GM12875 (cell line): ENCODE measurements at regions not wholly inside any gene's neighbourhood (a gene's known extent, or its start where the extent isn't known, plus 50 kb on each side); places are given as distances from the start of the nearest gene placed in this dataset.
"Not testable (repeated sequence)": the region's sequence is repeated elsewhere in the genome, so short reads cannot be mapped to it uniquely, and the experiment has no call there.

Source experiments
- H3K4me3 ChIP-seq: one replicate; pipeline ENCODE4 v1.5.1; 2011; ENCODE audit warnings: low read depth, low read length, control low read depth
- CTCF ChIP-seq: IDR thresholded peaks from 2 replicates; pipeline ENCODE4 v1.5.1; 2011; ENCODE audit warnings: low read depth, mild to moderate bottlenecking, control low read depth, inconsistent platforms, low read length, moderate library complexity, borderline replicate concordance; ENCODE audit not compliant: insufficient read depth

DNA sequence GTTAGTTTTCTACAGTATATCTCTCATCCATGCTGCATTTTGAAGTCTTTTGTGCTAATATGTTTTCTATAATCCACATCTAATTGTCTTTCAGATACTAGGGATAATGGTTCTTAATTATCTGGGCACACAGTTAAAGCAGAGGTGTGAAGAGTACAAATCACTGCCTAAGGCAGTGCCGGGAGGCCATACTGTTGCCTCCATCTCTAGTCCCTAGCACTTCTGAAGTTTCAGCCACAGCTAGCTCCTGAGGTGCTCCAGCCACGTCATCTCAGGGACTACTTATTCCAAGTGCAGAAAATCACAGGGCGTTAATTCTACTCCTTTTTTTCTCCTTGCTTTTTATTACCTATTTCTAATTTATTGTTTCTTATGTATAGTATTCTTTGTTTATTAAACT lies 760.0 kb upstream of the FAM174A start:
- H3K4me3 ChIP-seq: no peak overlapping the region
- TF ChIP-seq CTCF: no peak

- TF ChIP-seq CTCF: no peak
- no peak overlapping the region for H3K4me3 ChIP-seq
Measured at GRCh38 chr5:99773290-99773689, 761.9 kb upstream of the FAM174A start.

DNA sequence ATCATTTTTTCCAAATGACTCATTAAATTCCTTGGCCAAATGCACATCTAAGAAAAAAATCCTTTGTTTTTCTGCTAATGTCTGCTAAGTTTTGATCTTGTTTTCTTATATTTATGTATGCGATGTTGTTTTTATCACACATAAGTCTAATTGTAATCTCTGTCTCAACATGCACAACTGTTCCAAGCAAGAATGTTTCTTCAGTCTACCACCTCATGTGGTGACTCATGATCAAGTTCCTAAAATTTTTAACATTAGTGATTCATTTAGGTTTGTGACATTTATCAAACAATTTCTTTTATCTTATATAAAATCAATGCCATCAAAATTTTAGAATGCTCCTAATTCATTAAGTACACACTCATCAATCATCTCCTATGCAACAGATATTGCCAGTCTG lies 763.9 kb upstream of the FAM174A start:
- H3K4me3 ChIP-seq: no peak overlapping the region
- no peak for TF ChIP-seq CTCF

DNA sequence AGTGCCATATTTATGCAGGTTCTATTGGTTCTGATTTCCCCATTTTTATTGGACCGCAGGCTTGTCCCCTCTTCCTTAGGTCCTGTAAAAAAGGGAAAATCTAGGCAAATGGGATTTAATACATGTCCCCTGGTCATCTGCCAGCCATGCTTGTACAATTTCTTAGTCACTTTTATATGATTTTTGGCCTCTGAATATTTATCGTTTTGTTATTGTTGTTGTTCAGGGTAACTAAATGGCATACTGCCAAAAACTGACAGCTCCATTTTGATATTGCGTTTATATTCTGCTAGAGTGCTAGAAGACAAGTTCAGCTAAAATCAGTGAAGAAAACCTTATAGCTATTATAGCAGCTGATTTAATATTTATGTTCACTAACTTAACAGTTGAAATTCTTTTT lies 770.2 kb upstream of the FAM174A start:
- H3K4me3 ChIP-seq: no peak overlapping the region
- TF ChIP-seq CTCF: no peak

DNA sequence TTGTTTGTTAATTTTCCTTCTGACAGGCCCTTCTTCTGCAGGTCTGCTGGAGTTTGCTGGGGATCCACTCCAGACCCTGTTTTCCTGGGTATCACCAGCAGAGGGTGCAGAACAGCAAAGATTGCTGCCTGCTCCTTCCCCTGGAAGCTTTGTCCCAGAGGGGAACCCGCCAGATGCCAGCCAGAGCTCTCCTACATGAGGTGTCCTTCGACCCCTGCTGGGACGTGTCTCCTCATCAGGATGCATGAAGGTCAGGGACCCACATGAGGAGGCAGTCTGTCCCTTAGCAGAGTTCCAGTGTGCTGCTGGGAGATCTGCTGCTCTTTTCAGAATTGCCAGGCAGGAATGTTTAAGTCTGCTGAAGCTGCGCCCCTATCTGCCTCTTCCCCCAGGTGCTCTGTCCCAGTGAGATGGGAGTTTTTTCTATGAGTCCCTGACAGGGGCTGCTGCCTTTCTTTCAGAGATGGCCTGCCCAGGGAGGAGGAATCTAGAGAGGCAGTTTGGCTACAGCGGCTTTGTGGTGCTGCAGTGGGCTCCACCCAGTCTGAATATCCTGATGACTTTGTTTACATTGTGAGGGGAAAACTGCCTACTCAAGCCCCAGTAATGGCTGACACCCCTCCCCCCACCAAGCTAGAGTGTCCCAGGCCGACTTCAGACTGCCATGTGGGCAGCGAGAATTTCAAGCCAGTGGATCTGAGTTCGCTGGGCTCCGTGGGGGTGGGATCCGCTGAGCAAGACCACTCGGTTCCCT lies 772.0 kb upstream of the FAM174A start:
- H3K4me3 ChIP-seq: no peak overlapping the region
- TF ChIP-seq CTCF: no peak

DNA sequence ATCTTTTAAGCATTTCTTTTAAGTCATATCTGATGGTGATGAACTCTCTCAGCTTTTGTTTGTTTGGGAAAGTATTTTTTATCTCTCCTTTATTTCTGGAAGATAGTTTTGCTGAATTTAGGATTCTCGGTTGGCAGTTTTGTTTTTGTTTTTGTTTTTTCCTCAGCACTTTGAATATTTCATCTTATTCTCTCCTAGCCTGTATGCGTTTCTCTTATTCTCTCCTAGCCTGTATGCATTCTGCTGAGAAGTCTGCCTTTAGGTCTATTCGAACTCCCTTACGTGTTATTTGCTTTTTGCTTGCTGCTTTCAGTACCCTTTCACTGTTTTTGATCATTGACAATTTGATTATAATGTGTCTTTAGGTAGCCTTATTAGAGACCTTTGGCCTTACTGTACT lies 787.8 kb upstream of the FAM174A start:
- TF ChIP-seq CTCF: no peak

DNA sequence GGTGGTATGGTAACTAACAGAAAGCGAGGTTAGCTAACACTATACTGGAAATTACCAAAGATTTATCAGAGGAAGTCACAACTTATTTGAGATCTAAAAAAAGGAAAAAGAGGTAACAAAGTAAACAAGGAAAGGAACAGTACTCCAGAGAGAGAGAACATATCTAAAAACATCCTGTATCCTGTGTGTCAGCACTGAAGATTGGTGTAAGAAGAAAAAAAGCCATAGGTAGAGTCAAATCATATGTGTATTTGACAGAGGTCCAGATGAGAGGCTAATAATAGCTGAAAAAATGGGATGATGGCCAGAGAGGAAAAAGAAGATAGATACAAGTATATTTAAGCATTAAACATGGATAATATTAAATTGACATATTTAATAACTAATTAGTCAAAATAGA lies 802.0 kb upstream of the FAM174A start:
- H3K4me3 ChIP-seq: not testable (repeated sequence)

More for the DNA sequence above, 787.8 kb upstream of the FAM174A start:
- H3K4me3 ChIP-seq: no peak overlapping the region

DNA sequence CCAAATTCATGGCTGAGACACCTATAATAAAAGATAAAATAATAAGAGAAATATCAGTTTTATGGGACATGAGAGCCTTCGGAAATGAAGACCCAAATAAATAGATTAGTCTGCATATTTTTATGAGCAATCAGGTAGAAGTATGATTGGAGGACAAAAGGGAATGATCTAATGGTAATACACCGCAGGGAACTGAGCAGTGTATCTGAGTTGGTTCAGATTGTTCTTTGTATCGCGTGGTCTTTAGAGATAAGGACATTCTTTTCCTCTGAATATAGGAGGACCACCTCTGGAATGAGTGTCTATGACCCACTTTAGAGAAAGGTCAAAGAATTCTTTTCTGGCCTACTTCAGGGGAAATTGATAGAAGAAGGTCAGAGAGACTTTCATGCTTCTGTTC lies 801.8 kb upstream of the CHD1 start:
- not testable (repeated sequence) for H3K4me3 ChIP-seq
